ENCODE measurements at regions not wholly inside any gene's neighbourhood (a gene's known extent, or its start where the extent isn't known, plus 50 kb on each side); places are given as distances from the start of the nearest gene placed in this dataset.
"Not testable (repeated sequence)": the region's sequence is repeated elsewhere in the genome, so short reads cannot be mapped to it uniquely, and the experiment has no call there.

- DNase-seq (ENCODE audit: low read depth in 2 of 2): no peak
Measured at GRCh38 chr5:99445805-99446204, 517.0 kb upstream of the CHD1 start.

GRCh38 chr5:99441235-99441634, 512.4 kb upstream of the CHD1 start:
- DNase-seq (ENCODE audit: low read depth in 2 of 2): no peak

- DNase-seq (ENCODE audit: low read depth in 2 of 2): no peak
Measured at GRCh38 chr5:99438619-99439018, 509.8 kb upstream of the CHD1 start.

GRCh38 chr5:99437986-99438385, 509.2 kb upstream of the CHD1 start:
- DNase-seq (ENCODE audit: low read depth in 2 of 2): no peak

- DNase-seq (ENCODE audit: low read depth in 2 of 2): not testable (repeated sequence)
Measured at GRCh38 chr5:99423396-99423795, 494.6 kb upstream of the CHD1 start.

- not testable (repeated sequence) for DNase-seq (ENCODE audit: low read depth in 2 of 2)
Measured at GRCh38 chr5:99418640-99419039, 489.8 kb upstream of the CHD1 start.

- not testable (repeated sequence) for DNase-seq (ENCODE audit: low read depth in 2 of 2)
Measured at GRCh38 chr5:99410386-99410785, 481.6 kb upstream of the CHD1 start.

- not testable (repeated sequence) for DNase-seq (ENCODE audit: low read depth in 2 of 2)
Measured at GRCh38 chr5:99404764-99405302, 476.0 kb upstream of the CHD1 start.

GRCh38 chr5:99400571-99400970, 471.8 kb upstream of the CHD1 start:
- DNase-seq (ENCODE audit: low read depth in 2 of 2): not testable (repeated sequence)

GRCh38 chr5:99398976-99399375, 470.2 kb upstream of the CHD1 start:
- DNase-seq (ENCODE audit: low read depth in 2 of 2): no peak

- DNase-seq (ENCODE audit: low read depth in 2 of 2): no peak
Measured at GRCh38 chr5:99386406-99387077, 457.7 kb upstream of the CHD1 start.

GRCh38 chr5:99379187-99379586, 450.4 kb upstream of the CHD1 start:
- DNase-seq (ENCODE audit: low read depth in 2 of 2): no peak

GRCh38 chr5:99378443-99378842, 449.6 kb upstream of the CHD1 start:
- no peak for DNase-seq (ENCODE audit: low read depth in 2 of 2)

- DNase-seq (ENCODE audit: low read depth in 2 of 2): no peak
Measured at GRCh38 chr5:99369797-99370593, 441.2 kb upstream of the CHD1 start.

GRCh38 chr5:99368726-99369125, 439.9 kb upstream of the CHD1 start:
- no peak for DNase-seq (ENCODE audit: low read depth in 2 of 2)

GRCh38 chr5:99355881-99356280, 427.1 kb upstream of the CHD1 start:
- no peak for DNase-seq (ENCODE audit: low read depth in 2 of 2)

- DNase-seq (ENCODE audit: low read depth in 2 of 2): no peak
Measured at GRCh38 chr5:99349787-99350186, 421.0 kb upstream of the CHD1 start.

- no peak for DNase-seq (ENCODE audit: low read depth in 2 of 2)
Measured at GRCh38 chr5:99348597-99348996, 419.8 kb upstream of the CHD1 start.

- DNase-seq (ENCODE audit: low read depth in 2 of 2): not testable (repeated sequence)
Measured at GRCh38 chr5:99339758-99340157, 411.0 kb upstream of the CHD1 start.

- DNase-seq (ENCODE audit: low read depth in 2 of 2): no peak
Measured at GRCh38 chr5:99334936-99335335, 406.1 kb upstream of the CHD1 start.

- DNase-seq (ENCODE audit: low read depth in 2 of 2): no peak
Measured at GRCh38 chr5:99331061-99331460, 402.3 kb upstream of the CHD1 start.

GRCh38 chr5:99320436-99320835, 391.6 kb upstream of the CHD1 start:
- no peak for DNase-seq (ENCODE audit: low read depth in 2 of 2)

GRCh38 chr5:99317136-99317535, 388.3 kb upstream of the CHD1 start:
- no peak for DNase-seq (ENCODE audit: low read depth in 2 of 2)

All from fibroblast of skin of left quadriceps (primary cell).